ENCODE measurements at regions not wholly inside any gene's neighbourhood (a gene's known extent, or its start where the extent isn't known, plus 50 kb on each side); places are given as distances from the start of the nearest gene placed in this dataset.

DNA sequence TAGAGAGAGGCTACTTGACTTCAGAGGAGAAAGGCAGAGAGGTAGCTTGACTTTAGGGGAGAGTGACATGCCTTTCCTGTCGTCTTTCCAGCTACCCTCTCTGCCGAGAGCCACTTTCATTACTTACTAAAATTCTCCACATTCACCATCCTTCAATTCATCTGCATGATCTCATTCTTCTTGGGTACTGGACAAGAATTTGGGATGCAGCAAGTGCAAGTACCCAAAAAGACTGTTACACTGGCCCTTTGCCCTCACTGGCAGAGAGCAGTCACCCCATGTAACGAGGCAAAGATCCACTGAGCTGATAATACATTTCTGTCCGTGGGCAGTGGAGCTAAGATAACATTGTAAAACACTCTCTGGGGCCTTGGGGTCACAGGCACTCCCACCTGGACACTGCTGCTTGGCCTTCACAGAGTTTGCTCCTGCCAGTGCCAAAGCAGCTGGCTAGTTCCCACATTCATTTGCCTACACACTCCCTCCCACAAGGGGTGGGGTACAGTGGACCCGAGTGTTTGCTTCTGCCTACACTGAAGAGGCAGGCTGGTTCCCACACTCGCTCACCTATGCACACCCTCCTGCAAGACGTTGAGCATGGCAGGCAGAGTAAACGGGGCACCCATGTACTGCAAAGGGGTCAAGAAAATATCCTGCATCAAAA, 1276.9 kb upstream of the PCDH9 start:
- Histone ChIP-seq H3K9me3 (no peaks in the 10 kb centered on the region), H3K36me3 (no peaks in the 10 kb centered on the region), H3K27ac (no peak overlapping the region), H3K27me3 (replicated peaks; ENCODE audit: insufficient read depth) (no peaks in the 10 kb centered on the region), H3K4me1 (ENCODE audit: control insufficient read depth in 1 of 2, low read depth in 2 of 2) (no peaks in the 10 kb centered on the region), H3K4me3 (no peak overlapping the region)
- ATAC-seq (ENCODE audit: insufficient number of reproducible peaks, low FRiP score, low read depth), result no peak
- DNase-seq (ENCODE audit: low spot score), result no peak
- TF ChIP-seq CTCF (IDR thresholded peaks at IDR 0.05), result no peak

DNA sequence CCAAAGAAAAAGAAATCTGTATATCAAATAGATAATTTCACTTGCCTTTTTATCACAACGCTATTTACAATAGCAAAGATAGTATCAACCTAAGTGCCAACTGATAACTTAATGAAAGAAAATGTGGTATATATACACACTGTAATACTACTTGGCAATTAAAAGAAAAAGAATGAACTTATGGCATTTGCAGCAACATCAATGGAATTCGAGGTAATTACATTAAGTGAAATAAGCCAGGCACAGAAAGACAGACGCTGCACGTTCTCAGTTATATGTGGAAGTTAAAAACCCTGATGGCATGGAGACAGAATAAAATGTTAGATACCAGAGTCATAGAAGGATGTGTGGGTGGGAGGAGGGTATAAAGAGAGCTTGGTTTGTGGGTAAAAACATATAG, 1260.5 kb upstream of the PCDH9 start:
- Histone ChIP-seq H3K36me3 (no peaks in the 10 kb centered on the region), H3K9me3 (no peaks in the 10 kb centered on the region), H3K27ac (no peak overlapping the region), H3K4me3 (no peak overlapping the region), H3K4me1 (ENCODE audit: control insufficient read depth in 1 of 2, low read depth in 2 of 2) (no peaks in the 10 kb centered on the region), H3K27me3 (replicated peaks; ENCODE audit: insufficient read depth) (no peaks in the 10 kb centered on the region)
- no peak for TF ChIP-seq CTCF (IDR thresholded peaks at IDR 0.05)
- no peak for ATAC-seq (ENCODE audit: insufficient number of reproducible peaks, low FRiP score, low read depth)
- no peak for DNase-seq (ENCODE audit: low spot score)

GRCh38 chr13:68481130-68481529, 1251.0 kb upstream of the PCDH9 start:
- Histone ChIP-seq H3K9me3 (no peaks in the 10 kb centered on the region), H3K4me1 (ENCODE audit: control insufficient read depth in 1 of 2, low read depth in 2 of 2) (no peaks in the 10 kb centered on the region), H3K27ac (no peak overlapping the region), H3K4me3 (no peak overlapping the region), H3K36me3 (no peaks in the 10 kb centered on the region), H3K27me3 (replicated peaks; ENCODE audit: insufficient read depth) (no peaks in the 10 kb centered on the region)
- no peak for TF ChIP-seq CTCF (IDR thresholded peaks at IDR 0.05)
- DNase-seq (ENCODE audit: low spot score), result no peak
- ATAC-seq (ENCODE audit: insufficient number of reproducible peaks, low FRiP score, low read depth), result no peak

DNA sequence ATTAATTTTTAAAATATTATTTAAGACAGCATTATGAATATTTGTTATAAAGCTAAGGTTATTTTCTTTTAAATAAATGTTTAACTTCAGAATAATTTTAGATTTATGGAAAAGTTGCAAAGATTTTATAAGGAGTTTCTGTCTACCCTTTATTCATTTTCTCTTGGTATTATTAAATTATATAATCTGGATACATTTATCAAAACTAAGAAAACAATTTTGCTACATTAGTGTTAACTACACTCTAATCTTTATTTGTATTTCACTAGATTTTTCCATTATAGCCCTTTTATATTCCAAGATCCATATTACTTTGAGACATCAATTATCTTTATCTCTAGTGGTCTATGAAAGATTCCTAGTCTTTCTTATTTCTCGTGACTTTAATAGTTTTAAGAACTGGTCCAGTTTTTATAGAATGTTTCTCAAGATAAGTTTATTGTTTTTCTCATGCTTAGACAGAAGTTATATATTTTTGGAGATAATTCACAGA, 1243.7 kb upstream of the PCDH9 start:
- no peak overlapping the region for H3K27ac ChIP-seq
- DNase-seq (ENCODE audit: low spot score) (no peak), ATAC-seq (ENCODE audit: insufficient number of reproducible peaks, low FRiP score, low read depth) (no peak)
- H3K36me3 ChIP-seq, result no peaks in the 10 kb centered on the region
- H3K9me3 ChIP-seq, result no peaks in the 10 kb centered on the region
- H3K4me3 ChIP-seq, result no peak overlapping the region
- no peak for TF ChIP-seq CTCF (IDR thresholded peaks at IDR 0.05)
- no peaks in the 10 kb centered on the region for H3K27me3 ChIP-seq (replicated peaks; ENCODE audit: insufficient read depth)
- H3K4me1 ChIP-seq (ENCODE audit: control insufficient read depth in 1 of 2, low read depth in 2 of 2), result no peaks in the 10 kb centered on the region

DNA sequence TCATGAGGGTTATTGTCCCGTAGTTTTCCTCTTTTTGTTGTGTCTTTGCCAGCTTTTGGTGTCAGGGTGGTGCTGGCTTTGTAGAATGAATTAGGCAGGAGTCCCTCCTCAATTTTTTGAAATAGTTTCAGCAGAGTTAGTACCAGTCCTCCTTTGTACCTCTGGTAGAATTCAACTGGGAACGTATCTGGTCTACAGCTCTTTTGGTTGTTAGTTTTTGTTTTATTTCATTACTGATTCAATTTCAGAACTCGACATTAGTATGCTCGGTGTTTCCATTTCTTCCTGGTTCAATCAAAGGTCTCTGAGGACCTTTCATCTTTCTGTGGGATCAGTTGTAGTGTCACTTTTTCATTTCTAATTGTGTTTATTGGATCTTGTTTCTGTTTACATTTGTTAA, 1237.0 kb upstream of the PCDH9 start:
- no peak for TF ChIP-seq CTCF (IDR thresholded peaks at IDR 0.05)
- H3K36me3 ChIP-seq, result no peaks in the 10 kb centered on the region
- H3K9me3 ChIP-seq, result no peaks in the 10 kb centered on the region
- no peak overlapping the region for H3K4me3 ChIP-seq
- no peaks in the 10 kb centered on the region for H3K4me1 ChIP-seq (ENCODE audit: control insufficient read depth in 1 of 2, low read depth in 2 of 2)
- ATAC-seq (ENCODE audit: insufficient number of reproducible peaks, low FRiP score, low read depth) (no peak), DNase-seq (ENCODE audit: low spot score) (no peak)
- H3K27ac ChIP-seq, result no peak overlapping the region
- no peaks in the 10 kb centered on the region for H3K27me3 ChIP-seq (replicated peaks; ENCODE audit: insufficient read depth)
